ENCODE measurements at regions not wholly inside any gene's neighbourhood (a gene's known extent, or its start where the extent isn't known, plus 50 kb on each side); places are given as distances from the start of the nearest gene placed in this dataset.

GRCh38 chr4:121555315-121556107, 141.3 kb downstream of the ANXA5 start:
- TF ChIP-seq, protein P1, sequence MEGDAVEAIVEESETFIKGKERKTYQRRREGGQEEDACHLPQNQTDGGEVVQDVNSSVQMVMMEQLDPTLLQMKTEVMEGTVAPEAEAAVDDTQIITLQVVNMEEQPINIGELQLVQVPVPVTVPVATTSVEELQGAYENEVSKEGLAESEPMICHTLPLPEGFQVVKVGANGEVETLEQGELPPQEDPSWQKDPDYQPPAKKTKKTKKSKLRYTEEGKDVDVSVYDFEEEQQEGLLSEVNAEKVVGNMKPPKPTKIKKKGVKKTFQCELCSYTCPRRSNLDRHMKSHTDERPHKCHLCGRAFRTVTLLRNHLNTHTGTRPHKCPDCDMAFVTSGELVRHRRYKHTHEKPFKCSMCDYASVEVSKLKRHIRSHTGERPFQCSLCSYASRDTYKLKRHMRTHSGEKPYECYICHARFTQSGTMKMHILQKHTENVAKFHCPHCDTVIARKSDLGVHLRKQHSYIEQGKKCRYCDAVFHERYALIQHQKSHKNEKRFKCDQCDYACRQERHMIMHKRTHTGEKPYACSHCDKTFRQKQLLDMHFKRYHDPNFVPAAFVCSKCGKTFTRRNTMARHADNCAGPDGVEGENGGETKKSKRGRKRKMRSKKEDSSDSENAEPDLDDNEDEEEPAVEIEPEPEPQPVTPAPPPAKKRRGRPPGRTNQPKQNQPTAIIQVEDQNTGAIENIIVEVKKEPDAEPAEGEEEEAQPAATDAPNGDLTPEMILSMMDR (IDR thresholded peaks at IDR 0.05; ENCODE audit: low read length, missing control alignments): no peak
- H3K4me3 ChIP-seq (replicated peaks; ENCODE audit: low read depth, low read length): no peak overlapping the region
- peak; percentile 42 for DNase-seq (ENCODE audit: low read depth)

DNA sequence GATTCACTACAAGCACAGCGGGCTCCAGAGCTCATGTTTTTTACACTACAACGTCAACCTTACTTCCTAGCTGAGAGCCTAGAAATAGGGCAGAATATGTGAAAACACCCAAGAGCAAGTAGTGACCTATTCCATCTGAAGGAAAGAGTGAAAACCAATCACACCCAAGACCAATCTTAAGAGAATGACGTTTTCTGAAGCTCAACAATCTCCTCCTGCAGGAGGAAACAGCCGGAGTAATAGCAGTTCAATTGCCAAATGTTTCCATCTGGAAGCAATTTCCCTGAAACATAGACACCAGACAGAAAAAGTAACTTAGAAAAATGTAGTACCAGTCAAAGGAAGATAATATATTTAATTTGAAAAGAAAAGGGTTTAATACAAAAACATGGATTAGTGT, 142.4 kb downstream of the ANXA5 start:
- peak; percentile 8 for DNase-seq (ENCODE audit: low read depth)
- TF ChIP-seq, protein P1 (IDR thresholded peaks at IDR 0.05; ENCODE audit: low read length, missing control alignments): no peak
- H3K4me3 ChIP-seq (replicated peaks; ENCODE audit: low read depth, low read length): no peak overlapping the region

- peak; percentile 5 for DNase-seq (ENCODE audit: low read depth)
- no peak overlapping the region for H3K4me3 ChIP-seq (replicated peaks; ENCODE audit: low read depth, low read length)
- TF ChIP-seq, protein P1 (IDR thresholded peaks at IDR 0.05; ENCODE audit: low read length, missing control alignments): no peak
Observed at GRCh38 chr4:121551881-121552280, 144.9 kb downstream of the ANXA5 start.

GRCh38 chr4:121551271-121551670, 145.5 kb downstream of the ANXA5 start:
- H3K4me3 ChIP-seq (replicated peaks; ENCODE audit: low read depth, low read length): no peak overlapping the region
- TF ChIP-seq, protein P1 (IDR thresholded peaks at IDR 0.05; ENCODE audit: low read length, missing control alignments): no peak
- DNase-seq (ENCODE audit: low read depth): no peak

GRCh38 chr4:121541696-121542095, 155.1 kb downstream of the ANXA5 start:
- no peak for DNase-seq (ENCODE audit: low read depth)
- TF ChIP-seq, protein P1 (IDR thresholded peaks at IDR 0.05; ENCODE audit: low read length, missing control alignments): no peak
- H3K4me3 ChIP-seq (replicated peaks; ENCODE audit: low read depth, low read length): no peak overlapping the region

DNA sequence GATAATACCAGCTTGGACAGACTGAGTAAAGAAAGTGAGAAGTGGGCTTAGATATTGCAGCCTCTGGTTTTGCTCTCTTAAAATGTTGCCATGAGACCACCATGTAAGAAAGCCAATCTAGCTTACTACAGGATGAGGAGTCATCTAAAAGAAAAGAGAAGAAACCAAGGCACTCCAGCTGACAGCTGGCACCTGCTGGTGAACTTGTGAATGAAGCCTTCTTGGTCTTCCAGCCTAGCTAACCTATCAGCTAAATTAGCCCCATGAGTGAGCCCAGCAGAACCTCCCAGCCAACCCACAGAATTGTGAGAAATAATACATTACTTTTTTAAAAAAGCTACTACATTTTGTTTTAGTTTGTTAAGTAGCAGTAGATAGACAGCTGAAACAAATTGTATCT, 154.5 kb upstream of the QRFPR start:
- DNase-seq (ENCODE audit: low read depth): no peak
- TF ChIP-seq, protein P1 (IDR thresholded peaks at IDR 0.05; ENCODE audit: low read length, missing control alignments): no peak
- no peak overlapping the region for H3K4me3 ChIP-seq (replicated peaks; ENCODE audit: low read depth, low read length)

GRCh38 chr4:121534187-121534586, 153.4 kb upstream of the QRFPR start:
- TF ChIP-seq, protein P1 (IDR thresholded peaks at IDR 0.05; ENCODE audit: low read length, missing control alignments): no peak
- no peak overlapping the region for H3K4me3 ChIP-seq (replicated peaks; ENCODE audit: low read depth, low read length)
- no peak for DNase-seq (ENCODE audit: low read depth)

All from fibroblast of pulmonary artery (primary cell).